ENCODE measurements at regions not wholly inside any gene's neighbourhood (a gene's known extent, or its start where the extent isn't known, plus 50 kb on each side); places are given as distances from the start of the nearest gene placed in this dataset.

GRCh38 chr1:242613266-242613815 lies 88.8 kb upstream of the PLD5 start:
- TF ChIP-seq CTCF (IDR thresholded peaks at IDR 0.05; ENCODE audit: insufficient read depth, low read length, poor library complexity, severe bottlenecking) (no peak), EZH2phosphoT487 (conservative IDR thresholded peaks at IDR 0.05; ENCODE audit: low read length) (no peak)

Measured in SU-DHL-6 (cell line).